Activated CD4-positive, CD25-positive, alpha-beta regulatory T cell treated with anti-CD3 and anti-CD28 coated beads, Interleukin-2, amount 50 U/mL, for 72 hours (primary cell): ENCODE measurements at regions not wholly inside any gene's neighbourhood (a gene's known extent, or its start where the extent isn't known, plus 50 kb on each side); places are given as distances from the start of the nearest gene placed in this dataset.
A peak's percentile ranks its signal among the peaks of the same experiment; 100 is the strongest.

Experiments
- DNase-seq: peaks from one replicate; pipeline ENCODE4 v3.0.0; 2021

- DNase-seq: no peak
These were observed 301.2 kb downstream of the ZNF536 start for GRCh38 chr19:30673336-30673735.

GRCh38 chr19:30672926-30673325 lies 300.7 kb downstream of the ZNF536 start:
- DNase-seq: no peak

GRCh38 chr19:30671622-30672051 lies 299.5 kb downstream of the ZNF536 start:
- DNase-seq: no peak

- DNase-seq: no peak
These were observed 299.1 kb downstream of the ZNF536 start for GRCh38 chr19:30671367-30671619.

- DNase-seq: no peak
These were observed 298.6 kb downstream of the ZNF536 start for GRCh38 chr19:30670562-30671366.

GRCh38 chr19:30670011-30670329 lies 297.8 kb downstream of the ZNF536 start:
- DNase-seq: no peak

- DNase-seq: peak; percentile 66
These were observed 297.3 kb downstream of the ZNF536 start for GRCh38 chr19:30669329-30670010.

GRCh38 chr19:30668521-30669155 lies 296.5 kb downstream of the ZNF536 start:
- no peak for DNase-seq

GRCh38 chr19:30667746-30668145 lies 295.6 kb downstream of the ZNF536 start:
- no peak for DNase-seq

- no peak for DNase-seq
These were observed 295.0 kb downstream of the ZNF536 start for GRCh38 chr19:30667227-30667626.

GRCh38 chr19:30666301-30666803 lies 294.2 kb downstream of the ZNF536 start:
- DNase-seq: peak; percentile 44

- no peak for DNase-seq
These were observed 293.3 kb downstream of the ZNF536 start for GRCh38 chr19:30665449-30665848.

- no peak for DNase-seq
These were observed 291.5 kb downstream of the ZNF536 start for GRCh38 chr19:30663611-30664174.

GRCh38 chr19:30662211-30662861 lies 290.2 kb downstream of the ZNF536 start:
- no peak for DNase-seq

GRCh38 chr19:30659638-30660037 lies 287.5 kb downstream of the ZNF536 start:
- no peak for DNase-seq

- no peak for DNase-seq
These were observed 284.4 kb downstream of the ZNF536 start for GRCh38 chr19:30656520-30657100.

GRCh38 chr19:30653646-30654386 lies 281.6 kb downstream of the ZNF536 start:
- no peak for DNase-seq

GRCh38 chr19:30652751-30653150 lies 280.6 kb downstream of the ZNF536 start:
- DNase-seq: no peak

- no peak for DNase-seq
These were observed 279.5 kb downstream of the ZNF536 start for GRCh38 chr19:30651691-30652090.

GRCh38 chr19:30651066-30651465 lies 278.9 kb downstream of the ZNF536 start:
- no peak for DNase-seq

GRCh38 chr19:30649934-30650614 lies 277.9 kb downstream of the ZNF536 start:
- DNase-seq: no peak
